ENCODE measurements at regions not wholly inside any gene's neighbourhood (a gene's known extent, or its start where the extent isn't known, plus 50 kb on each side); places are given as distances from the start of the nearest gene placed in this dataset.

DNA sequence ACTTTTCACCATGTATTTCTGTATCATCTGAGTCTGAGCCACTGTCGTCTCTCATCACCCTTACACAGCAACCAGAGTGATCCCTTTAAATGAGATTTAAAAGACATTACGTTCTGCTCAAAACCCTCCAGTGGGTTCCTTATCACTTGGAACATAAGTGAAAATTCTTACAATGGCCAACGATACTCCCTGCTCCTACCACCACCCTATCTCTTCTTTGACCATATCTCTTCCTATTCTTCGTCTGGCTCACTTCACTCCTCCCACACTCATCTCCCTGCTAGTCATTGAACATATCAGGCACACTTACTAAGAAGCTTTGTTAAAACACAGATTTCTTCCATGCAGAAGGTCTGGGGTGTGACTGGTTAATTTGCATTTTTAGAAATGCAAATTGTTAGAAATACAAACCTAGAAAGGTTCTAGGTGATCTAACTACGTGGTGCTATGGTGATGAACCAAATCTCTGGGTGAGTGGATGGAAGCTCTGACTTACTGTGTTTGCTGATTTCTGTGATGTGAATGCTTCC, 166.6 kb upstream of the CD180 start:
- no peaks in the 10 kb centered on the region for H3K4me1 ChIP-seq (ENCODE audit: insufficient read depth)
- no peak for DNase-seq (ENCODE audit: extremely low spot score)
- H3K4me3 ChIP-seq (ENCODE audit: low read depth, low read length), result no peak overlapping the region
- no peaks in the 10 kb centered on the region for H3K36me3 ChIP-seq (ENCODE audit: insufficient read depth)
- 91% methylated on average over 5 of the region's 5 CpGs for WGBS
- H3K27ac ChIP-seq (ENCODE audit: low read depth), result no peak overlapping the region

DNA sequence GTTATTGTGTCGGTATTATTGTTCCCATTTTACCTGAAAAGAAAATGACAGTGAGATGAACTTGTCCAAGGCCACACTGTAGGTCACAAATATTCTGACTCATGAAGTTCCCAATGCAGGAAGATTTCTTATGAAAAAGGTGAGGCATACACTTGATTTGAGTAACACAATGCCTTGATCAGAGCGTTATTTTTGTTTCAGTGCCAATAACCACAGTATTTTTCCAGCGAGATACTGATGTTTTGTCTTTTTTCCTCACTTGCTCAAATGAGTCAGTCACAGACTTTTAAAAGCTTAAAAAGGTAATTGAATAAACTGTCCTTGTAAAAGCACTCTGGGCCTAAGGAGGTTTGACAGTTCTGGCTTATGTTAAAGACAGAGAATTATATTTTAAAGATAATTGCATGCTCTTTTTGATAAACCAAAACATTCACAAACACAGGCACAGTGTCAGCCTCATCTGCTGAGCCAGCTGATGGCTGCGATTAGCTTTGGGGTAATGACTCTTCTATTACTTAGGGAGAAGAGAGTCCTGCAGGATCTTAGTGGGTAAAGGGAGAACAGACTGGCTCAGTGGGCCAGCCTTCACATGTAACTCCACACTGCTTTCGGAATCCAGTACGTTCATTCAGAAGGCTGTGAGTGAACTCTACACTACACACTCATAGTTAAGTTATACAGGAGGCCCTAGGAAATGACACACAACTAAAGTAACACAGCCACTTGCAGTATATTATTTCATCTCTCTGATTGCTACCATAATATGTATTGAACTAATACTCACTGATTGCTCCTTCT, 165.5 kb upstream of the CD180 start:
- H3K4me3 ChIP-seq (ENCODE audit: low read depth, low read length), result no peak overlapping the region
- no peak overlapping the region for H3K27ac ChIP-seq (ENCODE audit: low read depth)
- WGBS, result 59% methylated on average over 6 of the region's 6 CpGs
- DNase-seq (ENCODE audit: extremely low spot score), result no peak
- no peaks in the 10 kb centered on the region for H3K36me3 ChIP-seq (ENCODE audit: insufficient read depth)
- no peaks in the 10 kb centered on the region for H3K4me1 ChIP-seq (ENCODE audit: insufficient read depth)

DNA sequence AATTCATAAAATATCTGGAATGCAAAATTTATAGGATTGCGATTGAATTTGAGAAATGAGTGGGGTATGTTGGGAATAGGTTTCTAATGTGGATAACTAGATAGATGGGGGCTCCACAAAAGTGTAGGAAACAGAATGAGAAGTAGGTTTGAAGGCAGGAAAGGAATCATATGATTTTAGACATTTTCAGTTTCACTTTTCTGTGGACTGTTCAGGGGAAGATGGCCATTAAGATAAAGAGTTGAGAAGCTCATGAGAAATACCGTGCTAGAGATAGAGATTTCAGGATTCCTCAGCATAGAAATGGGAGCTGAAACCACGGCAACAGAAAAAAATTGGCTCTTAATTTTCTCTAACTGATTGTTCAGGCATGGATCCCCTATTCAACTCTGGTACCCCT, 163.4 kb upstream of the CD180 start:
- Histone ChIP-seq H3K4me3 (ENCODE audit: low read depth, low read length) (no peak overlapping the region), H3K36me3 (ENCODE audit: insufficient read depth) (no peaks in the 10 kb centered on the region), H3K27ac (ENCODE audit: low read depth) (no peak overlapping the region), H3K4me1 (ENCODE audit: insufficient read depth) (no peaks in the 10 kb centered on the region)
- 70% methylated on average over 3 of the region's 3 CpGs for WGBS
- DNase-seq (ENCODE audit: extremely low spot score), result no peak

DNA sequence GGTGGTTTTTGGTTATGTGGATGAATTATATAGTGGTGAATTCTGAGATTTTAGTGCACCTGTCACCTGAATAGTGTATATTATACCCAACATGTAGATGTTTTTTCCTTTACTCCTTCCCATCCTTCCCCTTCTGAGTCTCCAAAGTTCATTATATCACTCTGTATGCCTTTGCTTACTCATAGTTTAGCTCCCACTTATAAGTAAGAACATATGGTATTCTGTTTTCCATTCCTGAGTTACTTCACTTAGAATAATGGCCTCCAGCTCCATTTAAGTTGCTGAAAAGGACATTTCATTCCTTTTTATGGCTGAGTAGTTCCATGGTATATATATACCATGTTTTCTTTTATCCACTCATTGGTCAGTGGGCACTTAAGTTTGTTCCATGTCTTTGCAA, 161.6 kb upstream of the CD180 start:
- Histone ChIP-seq H3K4me1 (ENCODE audit: insufficient read depth) (no peaks in the 10 kb centered on the region), H3K4me3 (ENCODE audit: low read depth, low read length) (no peak overlapping the region), H3K36me3 (ENCODE audit: insufficient read depth) (no peaks in the 10 kb centered on the region), H3K27ac (ENCODE audit: low read depth) (no peak overlapping the region)
- DNase-seq (ENCODE audit: extremely low spot score), result no peak

DNA sequence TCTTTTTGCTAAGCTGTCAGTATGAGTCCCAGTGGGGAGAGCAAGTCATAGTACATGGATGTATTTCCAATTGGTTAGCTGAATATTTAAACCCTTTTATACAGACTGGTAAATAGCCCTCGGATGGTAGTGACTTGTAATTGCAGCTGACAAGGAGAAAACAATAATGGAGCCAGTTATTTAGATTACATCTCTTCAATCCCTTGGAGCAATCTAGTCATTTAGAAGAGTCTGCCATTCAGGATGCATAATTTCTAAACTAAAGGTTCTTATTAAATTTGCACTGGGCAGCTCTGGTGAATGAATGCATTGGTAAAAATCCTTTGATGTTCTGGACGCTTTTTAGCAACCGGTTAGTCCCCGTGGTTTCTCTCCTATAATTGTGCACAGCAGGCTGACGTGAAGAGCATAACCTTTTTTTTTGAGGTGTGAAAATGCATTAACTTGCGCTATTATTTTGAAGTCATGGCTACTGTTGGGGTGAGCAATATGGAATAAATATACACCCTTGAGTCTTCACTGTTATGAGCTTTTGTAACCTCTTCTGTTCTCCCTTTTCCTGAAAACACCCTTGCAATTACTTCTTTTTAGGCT, 158.6 kb upstream of the CD180 start:
- H3K4me3 ChIP-seq (ENCODE audit: low read depth, low read length), result no peak overlapping the region
- WGBS, result 94% methylated on average over 6 of the region's 6 CpGs
- H3K4me1 ChIP-seq (ENCODE audit: insufficient read depth), result no peaks in the 10 kb centered on the region
- no peak overlapping the region for H3K27ac ChIP-seq (ENCODE audit: low read depth)
- H3K36me3 ChIP-seq (ENCODE audit: insufficient read depth), result no peaks in the 10 kb centered on the region
- DNase-seq (ENCODE audit: extremely low spot score), result no peak

DNA sequence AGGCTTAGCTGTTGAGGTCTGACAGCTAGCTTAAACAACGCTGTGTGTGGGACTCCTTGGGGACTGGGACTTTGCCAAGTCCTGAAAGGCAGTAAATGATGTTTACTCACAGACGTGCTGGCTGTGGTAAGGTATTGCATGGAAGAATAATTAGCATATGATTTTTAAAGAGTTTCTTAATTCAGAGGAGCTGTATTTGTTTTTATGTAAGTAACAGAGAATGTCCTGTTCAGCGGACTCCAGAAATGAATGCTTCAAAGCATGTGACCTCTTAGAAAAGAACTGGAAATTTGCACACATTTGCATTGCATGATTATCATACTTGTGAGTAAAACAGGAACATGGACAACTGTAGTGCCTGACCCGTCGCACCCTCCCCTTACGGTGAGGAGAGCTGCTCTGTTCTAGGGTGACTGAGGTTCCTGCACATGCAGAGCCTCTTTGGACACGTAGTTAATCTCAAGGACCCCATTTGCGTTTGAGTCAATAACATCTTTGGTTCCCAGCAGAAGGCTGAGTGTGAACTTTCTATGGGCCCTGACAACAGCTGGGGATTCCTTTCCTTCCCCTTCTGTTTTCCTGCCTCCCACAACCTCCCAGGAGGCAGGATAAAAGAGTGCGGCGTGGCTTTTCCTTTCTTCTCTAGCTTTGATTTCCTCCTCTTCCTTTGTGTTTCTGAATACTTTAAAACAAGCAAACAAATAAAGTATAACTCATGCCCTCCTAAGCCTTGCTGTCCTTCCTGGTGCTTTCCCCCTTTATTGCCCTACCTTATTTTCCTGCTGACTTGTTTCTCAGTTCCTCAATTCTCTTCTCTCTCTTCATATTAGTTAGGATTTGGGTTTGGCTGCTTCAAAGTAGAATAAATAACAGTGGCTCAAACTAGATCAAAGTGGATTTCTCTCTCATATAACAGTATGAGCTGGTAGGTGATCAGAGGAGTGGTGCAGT, 157.2 kb upstream of the CD180 start:
- DNase-seq (ENCODE audit: extremely low spot score), result no peak
- H3K4me1 ChIP-seq (ENCODE audit: insufficient read depth), result no peaks in the 10 kb centered on the region
- H3K27ac ChIP-seq (ENCODE audit: low read depth), result no peak overlapping the region
- H3K4me3 ChIP-seq (ENCODE audit: low read depth, low read length), result no peak overlapping the region
- H3K36me3 ChIP-seq (ENCODE audit: insufficient read depth), result no peaks in the 10 kb centered on the region
- 68% methylated on average over 10 of the region's 10 CpGs for WGBS

DNA sequence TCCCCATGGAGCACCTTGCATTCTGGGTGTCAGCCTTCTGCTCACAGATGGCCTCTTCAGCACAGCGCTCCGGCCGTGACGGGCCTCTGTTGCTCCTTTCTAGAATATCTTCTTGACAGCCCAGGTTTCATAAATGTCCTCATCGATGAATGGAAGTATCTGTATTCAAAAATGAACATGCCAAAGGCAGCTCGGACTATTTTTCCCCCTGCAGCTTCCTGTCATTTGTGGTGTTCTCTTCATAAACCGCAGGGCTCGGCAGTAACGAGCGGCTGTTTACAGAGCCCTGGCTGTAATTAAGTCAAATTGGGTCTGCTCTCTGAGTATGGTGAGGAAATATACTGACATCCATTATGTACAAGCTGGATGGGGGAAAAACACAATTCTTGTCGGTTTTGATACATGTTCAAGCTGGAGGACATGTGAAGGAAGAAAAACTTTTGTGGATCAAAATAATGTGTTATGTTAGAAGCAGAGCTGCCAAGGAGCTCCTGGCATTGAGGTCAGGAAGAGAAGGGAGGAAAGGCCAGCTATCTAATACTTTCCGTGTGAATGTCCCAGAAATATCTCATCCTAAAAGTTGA, 154.1 kb upstream of the CD180 start:
- H3K27ac ChIP-seq (ENCODE audit: low read depth), result no peak overlapping the region
- WGBS, result 60% methylated on average over 12 of the region's 12 CpGs
- no peaks in the 10 kb centered on the region for H3K36me3 ChIP-seq (ENCODE audit: insufficient read depth)
- no peak for DNase-seq (ENCODE audit: extremely low spot score)
- H3K4me1 ChIP-seq (ENCODE audit: insufficient read depth), result no peaks in the 10 kb centered on the region
- no peak overlapping the region for H3K4me3 ChIP-seq (ENCODE audit: low read depth, low read length)

DNA sequence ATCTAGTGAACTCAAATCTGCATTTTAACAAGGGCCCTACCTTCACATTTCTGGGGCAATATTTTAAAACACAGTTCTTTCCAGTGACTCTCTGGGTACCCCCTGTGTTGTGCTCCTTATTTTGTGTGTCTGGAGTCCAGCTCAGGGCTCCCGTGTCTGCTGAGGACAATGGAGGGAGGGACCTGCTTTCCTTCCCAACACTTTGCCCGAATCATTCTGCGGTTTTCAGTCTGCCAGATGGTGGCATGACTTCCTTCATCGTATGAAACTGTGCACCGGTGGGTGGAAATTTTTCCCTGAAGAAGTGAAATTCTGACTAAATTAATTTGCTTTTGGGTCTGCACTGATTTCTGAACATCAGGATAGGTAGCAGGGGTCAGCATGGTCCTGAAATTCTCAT, 153.6 kb upstream of the CD180 start:
- Histone ChIP-seq H3K4me3 (ENCODE audit: low read depth, low read length) (no peak overlapping the region), H3K36me3 (ENCODE audit: insufficient read depth) (no peaks in the 10 kb centered on the region), H3K27ac (ENCODE audit: low read depth) (no peak overlapping the region), H3K4me1 (ENCODE audit: insufficient read depth) (no peaks in the 10 kb centered on the region)
- DNase-seq (ENCODE audit: extremely low spot score), result no peak
- 73% methylated on average over 5 of the region's 5 CpGs for WGBS

DNA sequence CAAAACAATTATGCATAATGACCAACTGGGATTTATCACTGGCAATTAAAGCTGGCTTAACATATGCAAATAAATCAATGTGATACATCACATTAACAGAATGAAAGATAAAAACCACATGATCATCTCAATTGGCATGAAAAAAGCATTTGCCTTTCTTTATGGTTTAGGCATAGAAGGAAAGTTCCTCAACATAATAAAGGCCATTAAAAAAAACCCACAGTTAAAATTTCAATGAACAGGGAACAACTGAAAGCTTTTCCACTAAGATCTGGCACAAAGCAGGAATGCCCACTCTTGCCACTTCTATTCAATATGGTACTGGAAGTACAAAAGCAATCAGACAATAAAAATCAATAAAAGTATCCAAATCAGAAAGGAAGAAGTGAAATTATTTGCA, 151.2 kb upstream of the CD180 start:
- Histone ChIP-seq H3K4me1 (ENCODE audit: insufficient read depth) (no peaks in the 10 kb centered on the region), H3K27ac (ENCODE audit: low read depth) (no peak overlapping the region), H3K36me3 (ENCODE audit: insufficient read depth) (no peaks in the 10 kb centered on the region), H3K4me3 (ENCODE audit: low read depth, low read length) (no peak overlapping the region)
- no peak for DNase-seq (ENCODE audit: extremely low spot score)

DNA sequence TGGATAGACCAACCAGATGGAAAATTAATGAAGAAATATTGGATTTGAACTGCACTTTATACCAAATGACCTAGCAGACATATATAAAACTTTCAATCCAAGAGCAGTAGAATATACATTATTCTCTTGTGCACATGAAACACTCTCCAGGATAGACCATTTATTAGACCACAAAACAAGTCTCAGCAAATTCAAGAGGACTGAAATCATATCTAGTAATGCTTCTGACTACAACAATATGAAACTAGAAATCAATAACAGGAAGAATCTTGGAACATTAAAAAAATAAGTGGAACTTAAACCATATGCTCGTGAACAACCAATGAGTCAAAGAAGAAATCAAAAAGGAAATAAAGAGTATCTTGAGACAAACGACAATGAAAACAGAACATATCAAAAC, 150.0 kb upstream of the CD180 start:
- WGBS, result 89% methylated on average over 2 of the region's 2 CpGs
- no peak for DNase-seq (ENCODE audit: extremely low spot score)
- no peaks in the 10 kb centered on the region for H3K4me1 ChIP-seq (ENCODE audit: insufficient read depth)
- H3K27ac ChIP-seq (ENCODE audit: low read depth), result no peak overlapping the region
- H3K36me3 ChIP-seq (ENCODE audit: insufficient read depth), result no peaks in the 10 kb centered on the region
- no peak overlapping the region for H3K4me3 ChIP-seq (ENCODE audit: low read depth, low read length)

DNA sequence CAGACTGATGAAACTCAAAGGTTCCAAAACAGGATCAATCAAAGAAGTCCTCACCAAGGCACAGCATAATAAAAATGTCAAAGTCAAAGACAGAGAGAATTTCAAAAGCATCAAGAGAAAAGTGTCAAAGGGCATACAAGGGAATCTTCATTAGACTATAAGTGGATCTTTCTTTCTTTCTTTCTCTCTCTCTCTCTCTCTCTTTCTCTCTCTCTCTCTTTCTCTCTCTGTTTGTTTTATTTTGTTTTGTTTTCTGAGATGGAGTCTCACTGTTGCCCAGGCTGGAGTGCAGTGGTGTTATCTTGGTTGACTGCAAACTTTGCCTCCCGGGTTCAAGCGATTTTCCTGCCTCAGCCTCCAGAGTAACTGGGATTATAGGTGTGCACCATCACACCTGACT, 148.3 kb upstream of the CD180 start:
- Histone ChIP-seq H3K27ac (ENCODE audit: low read depth) (no peak overlapping the region), H3K36me3 (ENCODE audit: insufficient read depth) (no peaks in the 10 kb centered on the region), H3K4me3 (ENCODE audit: low read depth, low read length) (no peak overlapping the region), H3K4me1 (ENCODE audit: insufficient read depth) (no peaks in the 10 kb centered on the region)
- DNase-seq (ENCODE audit: extremely low spot score), result no peak
- WGBS, result 98% methylated on average over 2 of the region's 2 CpGs

DNA sequence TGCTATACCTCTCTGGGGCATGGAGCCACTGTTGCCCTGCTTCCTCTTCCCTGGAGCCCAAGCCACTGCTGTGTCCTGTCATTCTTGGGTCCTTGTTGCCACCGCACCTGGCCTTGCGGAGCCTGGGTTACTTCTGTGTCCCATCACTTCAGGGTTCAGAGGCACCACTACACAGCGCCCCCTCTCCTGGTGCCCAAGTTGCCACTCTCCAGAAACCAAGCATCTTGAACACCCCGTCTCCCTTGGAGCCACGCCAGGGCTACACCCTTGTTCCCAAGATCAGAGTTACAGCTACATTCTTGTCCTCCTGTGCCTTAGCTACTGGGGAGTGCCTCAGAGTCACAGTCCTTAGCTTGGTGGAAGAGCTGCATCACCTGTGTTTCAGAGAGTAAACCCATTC, 147.2 kb upstream of the CD180 start:
- no peak overlapping the region for H3K27ac ChIP-seq (ENCODE audit: low read depth)
- no peaks in the 10 kb centered on the region for H3K36me3 ChIP-seq (ENCODE audit: insufficient read depth)
- H3K4me1 ChIP-seq (ENCODE audit: insufficient read depth), result no peaks in the 10 kb centered on the region
- WGBS, result 85% methylated on average over 5 of the region's 5 CpGs
- no peak overlapping the region for H3K4me3 ChIP-seq (ENCODE audit: low read depth, low read length)
- DNase-seq (ENCODE audit: extremely low spot score), result no peak

DNA sequence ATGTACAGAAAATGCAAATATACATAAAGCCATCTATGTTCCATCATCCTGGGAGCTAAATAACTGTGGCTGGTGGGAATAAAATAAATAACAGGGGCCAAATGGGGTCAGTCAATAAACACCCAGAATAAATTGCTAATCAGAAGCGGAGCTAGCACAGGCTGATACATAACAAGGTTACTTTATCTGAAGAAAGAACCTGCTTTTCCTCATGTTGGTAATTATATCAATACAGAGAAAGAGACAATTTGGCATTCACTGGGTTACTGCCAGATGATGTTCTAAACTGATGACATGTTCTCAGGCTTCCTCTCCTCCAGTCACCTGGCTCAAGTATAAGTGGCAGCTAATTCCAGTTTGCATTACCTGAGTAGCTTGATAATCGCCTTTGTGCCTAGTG, 144.9 kb upstream of the CD180 start:
- 95% methylated on average over 2 of the region's 2 CpGs for WGBS
- Histone ChIP-seq H3K4me3 (ENCODE audit: low read depth, low read length) (no peak overlapping the region), H3K4me1 (ENCODE audit: insufficient read depth) (no peaks in the 10 kb centered on the region), H3K36me3 (ENCODE audit: insufficient read depth) (no peaks in the 10 kb centered on the region), H3K27ac (ENCODE audit: low read depth) (no peak overlapping the region)
- no peak for DNase-seq (ENCODE audit: extremely low spot score)

Measured in urinary bladder (tissue), 3 donors.